ENCODE measurements at regions not wholly inside any gene's neighbourhood (a gene's known extent, or its start where the extent isn't known, plus 50 kb on each side); places are given as distances from the start of the nearest gene placed in this dataset.
"Not testable (repeated sequence)": the region's sequence is repeated elsewhere in the genome, so short reads cannot be mapped to it uniquely, and the experiment has no call there.

DNA sequence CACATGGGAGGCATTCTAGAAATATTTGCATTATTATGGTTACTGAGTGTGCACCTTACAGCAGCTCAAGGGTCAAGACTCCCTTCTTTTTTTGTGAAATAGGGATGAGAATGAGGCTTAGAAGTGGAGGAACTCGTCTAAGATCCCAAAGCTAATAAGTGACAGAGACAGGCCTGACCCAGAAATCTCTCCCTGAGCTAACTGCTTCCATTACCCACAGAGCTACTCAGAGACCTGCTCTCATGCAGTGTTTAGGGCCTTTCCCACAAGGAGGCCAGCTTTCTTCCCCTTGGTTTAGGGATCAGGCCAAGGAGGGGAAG is 301.7 kb downstream of the RPS24 start:
- H3K27me3 ChIP-seq (ENCODE audit: control insufficient read depth, insufficient read depth, low read length), result no peaks in the 10 kb centered on the region
- no peak overlapping the region for H3K9ac ChIP-seq (ENCODE audit: low read depth, low read length)
- H3K36me3 ChIP-seq (ENCODE audit: control insufficient read depth, insufficient read depth, low read length), result no peaks in the 10 kb centered on the region

DNA sequence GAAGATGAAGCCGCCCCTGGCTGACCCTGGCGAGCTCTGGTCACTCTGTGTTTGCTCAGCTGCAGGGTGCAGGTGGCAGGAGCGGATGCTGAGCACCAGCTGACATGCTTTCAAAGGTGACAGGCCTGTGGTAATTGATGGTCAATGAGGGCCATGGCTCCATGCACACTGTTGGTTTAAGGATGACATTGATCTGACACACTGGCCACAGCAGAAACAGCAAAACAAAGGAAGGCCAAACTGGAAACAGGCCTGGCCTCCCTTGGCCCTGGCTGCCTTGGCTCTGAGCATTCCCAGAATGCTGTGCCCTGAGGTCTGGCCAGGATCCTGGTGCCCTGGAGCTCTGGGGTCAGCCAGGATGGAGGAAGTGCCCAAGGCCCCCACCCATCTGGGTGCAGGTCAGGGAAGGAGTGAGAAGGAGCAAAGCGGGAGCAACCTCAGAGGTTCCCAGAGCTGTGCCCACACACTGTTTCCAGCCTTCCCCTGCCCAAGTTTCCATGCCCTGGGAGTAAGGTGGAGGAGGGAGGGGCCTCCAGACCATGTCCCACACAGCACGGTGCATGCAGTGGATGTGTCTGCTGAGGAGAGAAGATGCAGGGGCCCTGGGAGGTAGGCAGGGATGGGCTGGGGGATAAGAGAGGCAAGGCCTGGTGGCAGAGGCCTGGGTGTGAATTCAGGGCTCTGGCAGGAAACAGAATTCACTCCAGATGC is 302.2 kb downstream of the RPS24 start:
- Histone ChIP-seq H3K4me1 (ENCODE audit: control insufficient read depth, insufficient read depth, low read length) (no peaks in the 10 kb centered on the region), H3K9ac (ENCODE audit: low read depth, low read length) (no peak overlapping the region), H3K9me3 (ENCODE audit: control insufficient read depth, insufficient read depth, low read length) (no peaks in the 10 kb centered on the region), H3K4me3 (ENCODE audit: low read depth, low read length) (no peak overlapping the region), H3K36me3 (ENCODE audit: control insufficient read depth, insufficient read depth, low read length) (no peaks in the 10 kb centered on the region), H3K27me3 (ENCODE audit: control insufficient read depth, insufficient read depth, low read length) (no peaks in the 10 kb centered on the region)

More for the DNA sequence above, 301.7 kb downstream of the RPS24 start:
- Histone ChIP-seq H3K4me3 (ENCODE audit: low read depth, low read length) (no peak overlapping the region), H3K4me1 (ENCODE audit: control insufficient read depth, insufficient read depth, low read length) (no peaks in the 10 kb centered on the region), H3K9me3 (ENCODE audit: control insufficient read depth, insufficient read depth, low read length) (no peaks in the 10 kb centered on the region)

DNA sequence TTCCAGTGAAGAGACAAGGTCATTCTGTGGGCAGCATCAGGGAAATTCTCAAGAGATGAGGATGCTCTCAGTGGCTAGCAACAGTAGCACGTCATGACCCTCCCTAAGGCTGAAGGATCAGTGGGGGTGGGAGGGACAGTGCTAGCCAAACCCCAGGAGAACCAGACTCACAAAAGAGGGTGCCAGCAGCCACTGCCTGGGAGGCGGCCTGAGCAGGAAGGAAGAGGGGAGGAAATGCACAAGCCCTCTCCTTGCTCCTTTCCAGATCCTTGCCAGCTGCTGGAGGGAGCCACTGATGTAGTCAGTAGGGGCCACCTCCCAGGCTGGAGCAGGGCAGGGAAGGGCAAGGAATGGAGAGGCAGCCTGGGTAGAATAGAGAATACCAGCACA is 302.7 kb downstream of the RPS24 start:
- Histone ChIP-seq H3K27me3 (ENCODE audit: control insufficient read depth, insufficient read depth, low read length) (no peaks in the 10 kb centered on the region), H3K36me3 (ENCODE audit: control insufficient read depth, insufficient read depth, low read length) (no peaks in the 10 kb centered on the region), H3K4me3 (ENCODE audit: low read depth, low read length) (no peak overlapping the region), H3K4me1 (ENCODE audit: control insufficient read depth, insufficient read depth, low read length) (no peaks in the 10 kb centered on the region), H3K9ac (ENCODE audit: low read depth, low read length) (no peak overlapping the region), H3K9me3 (ENCODE audit: control insufficient read depth, insufficient read depth, low read length) (no peaks in the 10 kb centered on the region)

DNA sequence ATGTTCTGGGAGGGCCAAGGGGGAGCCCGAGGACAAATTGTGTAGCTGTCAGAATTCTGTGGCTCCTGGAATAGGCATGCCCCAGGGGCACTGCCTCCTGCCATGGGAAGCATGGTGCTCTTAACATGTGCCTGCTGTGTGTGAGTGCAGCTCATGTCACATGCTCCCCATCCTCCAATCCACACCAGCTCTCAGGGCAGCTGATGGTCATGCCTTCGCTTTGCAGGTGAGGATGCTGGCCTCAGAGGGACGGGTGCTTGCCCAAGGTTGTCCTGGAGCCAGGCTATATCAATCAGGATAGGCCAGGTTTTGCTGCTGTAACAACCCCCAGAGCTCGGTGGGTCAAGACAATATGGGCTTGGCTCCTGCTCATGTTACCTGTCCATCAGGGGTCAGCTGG is 303.4 kb downstream of the RPS24 start:
- Histone ChIP-seq H3K4me1 (ENCODE audit: control insufficient read depth, insufficient read depth, low read length) (no peaks in the 10 kb centered on the region), H3K9me3 (ENCODE audit: control insufficient read depth, insufficient read depth, low read length) (no peaks in the 10 kb centered on the region), H3K36me3 (ENCODE audit: control insufficient read depth, insufficient read depth, low read length) (no peaks in the 10 kb centered on the region), H3K27me3 (ENCODE audit: control insufficient read depth, insufficient read depth, low read length) (no peaks in the 10 kb centered on the region), H3K4me3 (ENCODE audit: low read depth, low read length) (no peak overlapping the region), H3K9ac (ENCODE audit: low read depth, low read length) (no peak overlapping the region)

DNA sequence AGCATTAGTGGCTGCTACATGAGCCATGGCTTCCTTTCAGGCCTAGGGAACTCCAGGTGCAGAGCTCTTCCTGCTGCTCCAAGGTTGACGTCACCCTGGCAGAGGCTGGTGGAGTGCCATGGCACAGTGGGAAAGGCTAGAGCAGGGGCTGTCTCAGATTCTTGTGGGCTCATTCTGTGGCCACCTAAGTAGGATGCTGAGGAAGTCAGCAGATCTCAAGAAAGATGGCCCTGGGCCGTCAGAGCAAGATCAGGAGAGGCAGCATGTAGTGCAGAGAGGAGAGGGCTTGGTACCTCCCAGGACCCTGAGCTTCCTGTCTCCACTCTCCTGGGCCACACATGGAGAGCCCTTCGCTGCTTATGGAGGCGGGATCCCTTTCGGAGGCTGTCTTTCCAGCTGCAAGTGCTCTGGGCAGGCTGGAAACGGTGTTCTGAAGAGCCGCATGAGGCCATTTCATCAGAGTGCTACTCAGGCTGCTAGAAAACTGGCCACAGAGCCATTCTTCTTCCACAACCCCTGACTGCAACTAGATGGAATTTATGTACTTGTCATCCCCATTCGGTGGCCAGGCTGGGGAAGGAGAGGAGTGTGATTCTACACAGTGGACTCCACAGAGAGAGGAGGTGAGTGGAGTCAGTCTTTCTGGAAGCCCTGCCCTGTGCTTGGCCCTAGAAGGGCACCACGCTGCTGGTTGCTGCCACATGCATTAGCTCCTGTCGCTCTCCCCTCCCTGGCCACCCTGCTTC is 304.2 kb downstream of the RPS24 start:
- no peaks in the 10 kb centered on the region for H3K9me3 ChIP-seq (ENCODE audit: control insufficient read depth, insufficient read depth, low read length)
- H3K36me3 ChIP-seq (ENCODE audit: control insufficient read depth, insufficient read depth, low read length), result no peaks in the 10 kb centered on the region
- H3K27me3 ChIP-seq (ENCODE audit: control insufficient read depth, insufficient read depth, low read length), result no peaks in the 10 kb centered on the region
- no peaks in the 10 kb centered on the region for H3K4me1 ChIP-seq (ENCODE audit: control insufficient read depth, insufficient read depth, low read length)
- H3K4me3 ChIP-seq (ENCODE audit: low read depth, low read length), result no peak overlapping the region
- H3K9ac ChIP-seq (ENCODE audit: low read depth, low read length), result no peak overlapping the region

DNA sequence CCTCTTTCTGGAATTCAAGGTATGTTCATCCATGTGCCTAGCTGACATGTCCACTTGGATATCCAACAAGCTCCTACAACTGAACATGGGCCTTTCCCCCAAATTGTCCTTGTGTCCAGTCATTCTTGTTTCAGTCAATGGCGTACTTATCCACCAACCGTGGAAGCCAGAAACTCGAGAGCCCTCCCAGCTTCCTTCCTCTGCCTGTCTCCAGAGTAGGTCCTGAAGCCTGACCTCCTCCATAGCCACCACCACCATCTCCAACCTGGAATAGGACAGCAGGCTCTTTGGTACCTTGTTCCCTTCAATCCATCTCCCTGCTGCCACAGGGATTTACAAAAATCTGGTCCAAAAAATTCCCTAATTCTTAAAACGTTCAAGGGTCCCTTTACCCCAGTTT is 305.1 kb downstream of the RPS24 start:
- Histone ChIP-seq H3K9me3 (ENCODE audit: control insufficient read depth, insufficient read depth, low read length) (no peaks in the 10 kb centered on the region), H3K27me3 (ENCODE audit: control insufficient read depth, insufficient read depth, low read length) (no peaks in the 10 kb centered on the region), H3K4me3 (ENCODE audit: low read depth, low read length) (no peak overlapping the region), H3K36me3 (ENCODE audit: control insufficient read depth, insufficient read depth, low read length) (no peaks in the 10 kb centered on the region), H3K4me1 (ENCODE audit: control insufficient read depth, insufficient read depth, low read length) (no peaks in the 10 kb centered on the region), H3K9ac (ENCODE audit: low read depth, low read length) (no peak overlapping the region)

DNA sequence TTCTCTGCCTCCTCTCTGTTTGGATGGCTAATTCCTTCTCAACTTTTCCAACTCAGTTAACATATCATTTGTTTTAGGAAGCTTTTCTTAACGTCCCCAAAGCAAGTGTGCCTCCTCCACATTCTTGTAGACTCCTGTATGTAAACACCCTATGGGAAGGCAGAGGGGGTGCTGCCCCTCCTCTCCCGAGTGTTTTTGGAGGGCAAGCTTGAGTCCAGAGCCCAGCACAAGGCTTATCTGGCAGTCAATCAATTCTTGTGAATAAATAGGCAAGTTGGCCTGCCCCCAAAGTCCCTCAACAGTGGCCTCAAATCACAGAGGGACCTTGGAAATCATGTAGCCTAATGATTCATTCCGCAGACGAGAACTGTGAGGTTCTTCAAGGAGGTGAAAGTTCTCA is 305.6 kb downstream of the RPS24 start:
- H3K4me1 ChIP-seq (ENCODE audit: control insufficient read depth, insufficient read depth, low read length), result no peaks in the 10 kb centered on the region
- H3K9ac ChIP-seq (ENCODE audit: low read depth, low read length), result no peak overlapping the region
- no peaks in the 10 kb centered on the region for H3K27me3 ChIP-seq (ENCODE audit: control insufficient read depth, insufficient read depth, low read length)
- no peak overlapping the region for H3K4me3 ChIP-seq (ENCODE audit: low read depth, low read length)
- no peaks in the 10 kb centered on the region for H3K36me3 ChIP-seq (ENCODE audit: control insufficient read depth, insufficient read depth, low read length)
- H3K9me3 ChIP-seq (ENCODE audit: control insufficient read depth, insufficient read depth, low read length), result no peaks in the 10 kb centered on the region

DNA sequence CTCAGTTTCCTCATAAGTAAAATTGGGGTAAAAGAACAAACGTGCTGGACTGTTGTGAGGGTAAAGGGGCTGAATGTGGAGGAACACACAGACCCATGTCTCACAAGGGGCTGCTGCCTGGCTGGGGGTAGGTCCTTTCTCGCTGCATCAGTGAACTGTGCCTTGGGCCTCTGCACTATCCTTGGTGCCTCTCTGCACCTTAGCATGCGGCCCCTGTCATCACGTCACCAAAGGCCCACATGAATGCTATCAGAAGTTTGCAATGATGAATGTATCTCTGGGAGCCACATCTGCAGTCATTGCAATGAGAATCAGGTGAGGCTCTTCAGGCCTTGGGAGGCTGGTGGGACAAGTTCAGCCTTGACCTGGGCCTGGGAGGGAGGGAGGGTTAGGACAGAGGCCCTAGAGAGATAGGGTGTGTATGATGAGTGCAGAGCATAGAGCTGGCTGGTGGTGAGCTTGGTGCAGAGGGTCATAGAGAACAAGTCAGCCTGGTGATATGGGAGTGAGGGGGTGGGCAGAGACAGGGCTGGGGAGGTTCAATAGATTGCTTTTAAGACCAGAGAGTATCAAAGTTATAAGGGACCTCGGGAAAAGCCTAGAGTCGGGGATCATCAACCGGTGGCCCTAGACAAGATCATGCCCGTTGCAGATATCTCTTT is 308.4 kb downstream of the RPS24 start:
- no peaks in the 10 kb centered on the region for H3K9me3 ChIP-seq (ENCODE audit: control insufficient read depth, insufficient read depth, low read length)
- H3K27me3 ChIP-seq (ENCODE audit: control insufficient read depth, insufficient read depth, low read length), result no peaks in the 10 kb centered on the region
- H3K4me1 ChIP-seq (ENCODE audit: control insufficient read depth, insufficient read depth, low read length), result no peaks in the 10 kb centered on the region
- H3K9ac ChIP-seq (ENCODE audit: low read depth, low read length), result no peak overlapping the region
- no peak overlapping the region for H3K4me3 ChIP-seq (ENCODE audit: low read depth, low read length)
- H3K36me3 ChIP-seq (ENCODE audit: control insufficient read depth, insufficient read depth, low read length), result no peaks in the 10 kb centered on the region

DNA sequence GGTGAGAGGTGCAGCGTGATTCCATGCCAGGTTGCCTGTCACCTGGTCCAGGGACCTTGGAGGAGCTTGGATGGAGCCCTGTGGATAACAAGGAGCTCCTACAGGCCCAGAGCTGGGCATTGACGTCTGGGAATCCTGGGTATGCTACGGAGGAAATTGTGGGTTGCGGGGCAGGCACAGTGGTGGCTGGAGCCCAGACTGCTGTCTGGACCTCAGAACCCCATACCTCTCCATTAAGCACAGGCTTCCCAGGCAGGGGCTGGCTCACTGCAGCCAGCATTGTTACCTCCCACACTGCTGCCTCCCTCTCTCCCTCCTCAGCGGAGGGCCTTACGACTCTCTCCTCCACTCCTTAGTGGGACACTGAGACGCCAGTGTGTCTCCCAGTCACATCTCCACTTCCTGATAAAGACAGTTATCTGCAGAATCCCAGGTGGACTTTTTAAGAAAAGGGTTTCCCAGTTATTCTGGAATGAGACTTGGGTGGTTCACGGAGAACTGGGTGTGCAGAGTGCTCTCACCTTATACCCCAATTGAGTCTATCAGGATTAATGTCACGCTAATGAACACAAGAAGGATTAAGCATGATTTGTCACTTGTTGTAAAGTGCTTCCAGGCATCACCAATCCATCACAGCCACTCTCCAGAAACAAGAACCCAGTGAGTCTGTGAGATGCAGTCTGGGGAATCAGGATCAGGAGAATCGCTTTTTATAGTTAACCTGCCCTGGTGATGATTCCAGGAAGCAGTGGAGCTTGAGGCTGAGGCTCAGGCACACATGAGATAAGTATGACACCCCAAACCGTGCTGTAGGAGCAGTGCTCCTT is 309.4 kb downstream of the RPS24 start:
- no peaks in the 10 kb centered on the region for H3K4me1 ChIP-seq (ENCODE audit: control insufficient read depth, insufficient read depth, low read length)
- no peaks in the 10 kb centered on the region for H3K27me3 ChIP-seq (ENCODE audit: control insufficient read depth, insufficient read depth, low read length)
- H3K9me3 ChIP-seq (ENCODE audit: control insufficient read depth, insufficient read depth, low read length), result peaks cover 4% of the 10 kb centered on the region
- no peak overlapping the region for H3K4me3 ChIP-seq (ENCODE audit: low read depth, low read length)
- H3K36me3 ChIP-seq (ENCODE audit: control insufficient read depth, insufficient read depth, low read length), result no peaks in the 10 kb centered on the region
- no peak overlapping the region for H3K9ac ChIP-seq (ENCODE audit: low read depth, low read length)

DNA sequence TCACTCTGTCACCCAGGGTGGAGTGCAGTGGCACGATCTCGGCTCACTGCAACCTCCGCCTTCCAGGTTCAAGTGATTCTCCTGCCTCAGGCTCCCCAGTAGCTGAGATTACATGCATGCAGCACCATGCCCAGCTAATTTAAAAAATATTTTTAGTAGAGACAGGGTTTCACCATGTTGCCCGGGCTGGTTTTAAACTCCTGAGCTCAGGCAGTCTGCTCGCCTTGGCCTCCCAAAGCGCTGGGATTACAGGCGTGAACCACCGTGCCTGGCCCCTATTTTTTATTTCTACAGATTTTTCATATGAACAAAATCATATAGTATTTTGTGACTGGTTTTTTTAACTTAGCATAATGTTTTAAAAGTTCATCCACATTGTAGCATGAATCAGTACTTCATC is 310.6 kb downstream of the RPS24 start:
- H3K9me3 ChIP-seq (ENCODE audit: control insufficient read depth, insufficient read depth, low read length); H3K27me3 ChIP-seq (ENCODE audit: control insufficient read depth, insufficient read depth, low read length); H3K4me1 ChIP-seq (ENCODE audit: control insufficient read depth, insufficient read depth, low read length); H3K9ac ChIP-seq (ENCODE audit: low read depth, low read length); H3K36me3 ChIP-seq (ENCODE audit: control insufficient read depth, insufficient read depth, low read length); H3K4me3 ChIP-seq (ENCODE audit: low read depth, low read length): not testable (repeated sequence)

DNA sequence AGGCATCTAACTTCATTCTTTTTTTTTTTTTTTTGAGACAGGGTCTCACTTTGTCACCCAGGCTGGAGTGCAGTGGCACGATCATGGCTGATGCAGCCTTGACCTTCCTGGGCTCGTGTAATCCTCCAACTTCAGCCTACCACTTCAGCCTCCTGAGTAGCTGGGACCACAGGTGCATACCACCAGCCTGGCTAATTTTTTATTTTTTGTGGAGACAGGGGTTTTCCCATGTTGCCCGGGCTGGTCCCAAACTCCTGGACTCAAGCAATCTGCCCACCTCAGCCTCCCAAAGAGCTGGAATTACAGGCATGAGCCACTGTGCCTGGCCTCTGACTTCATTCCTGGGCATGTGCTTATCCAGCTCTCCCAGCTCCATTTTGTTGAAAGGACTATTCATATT is 311.9 kb downstream of the RPS24 start:
- not testable (repeated sequence) for H3K9me3 ChIP-seq (ENCODE audit: control insufficient read depth, insufficient read depth, low read length); H3K9ac ChIP-seq (ENCODE audit: low read depth, low read length); H3K27me3 ChIP-seq (ENCODE audit: control insufficient read depth, insufficient read depth, low read length); H3K4me3 ChIP-seq (ENCODE audit: low read depth, low read length); H3K4me1 ChIP-seq (ENCODE audit: control insufficient read depth, insufficient read depth, low read length); H3K36me3 ChIP-seq (ENCODE audit: control insufficient read depth, insufficient read depth, low read length)
